ENCODE measurements at regions not wholly inside any gene's neighbourhood (a gene's known extent, or its start where the extent isn't known, plus 50 kb on each side); places are given as distances from the start of the nearest gene placed in this dataset.

DNA sequence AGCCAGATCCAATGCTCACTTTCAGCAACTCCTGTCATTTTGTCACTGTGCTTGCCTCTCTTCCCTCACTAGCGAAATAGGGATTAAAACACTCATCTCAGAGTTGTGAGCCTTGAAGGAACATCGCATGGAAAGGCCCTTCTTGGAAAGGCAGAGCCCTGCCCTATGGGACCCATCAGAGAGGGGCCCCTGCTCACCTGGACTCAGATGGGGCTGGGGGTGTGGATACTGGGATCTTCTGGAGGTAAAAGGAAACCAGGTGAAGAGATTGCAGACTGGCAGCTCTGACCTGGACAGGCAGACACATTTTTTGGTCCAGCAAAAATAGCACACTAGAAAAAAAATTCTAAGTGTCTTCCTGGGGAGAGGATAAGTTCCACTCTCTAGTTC, 54.2 kb upstream of the EPS8L3 start:
- no peak for TF ChIP-seq CTCF (IDR thresholded peaks at IDR 0.05)
- no peak for TF ChIP-seq POLR2A (IDR thresholded peaks at IDR 0.05)
